HepG2 (cell line): ENCODE measurements at regions not wholly inside any gene's neighbourhood (a gene's known extent, or its start where the extent isn't known, plus 50 kb on each side); places are given as distances from the start of the nearest gene placed in this dataset.
A peak's percentile ranks its signal among the peaks of the same experiment; 100 is the strongest.

ENCODE experiments used
- ATAC-seq: fragments of 200-7000 bp; cut with Tn5 transposase; 3 replicates; pipeline ENCODE4 v1.9.1; 2020; ENCODE audit warnings: mild to moderate bottlenecking, moderate library complexity
- BruUV-seq: library from RNA; stranded (reverse); fragments of 400-500 nt; replicated peaks from 2 replicates; lab custom pipeline; 2021; lab: Mats Ljungman, UMichigan
- CTCF ChIA-PET: fragments of 300-600 bp; formaldehyde crosslinking; extraction: SDS; loops from one replicate; lab custom pipeline; 2021; ENCODE audit warnings: low total read pairs, inconsistent platforms, low intra/inter-chr PET ratio; lab: Yijun Ruan, JAX
- POLR2A ChIA-PET: fragments of 350-600 bp; sonication (Branson Sonifier 250); formaldehyde crosslinking; loops from one replicate; lab custom pipeline; 2020; ENCODE audit warnings: antibody characterized with exemption, inconsistent platforms; lab: Yijun Ruan, JAX
- DNase-seq: peaks from one replicate; pipeline ENCODE4 v3.0.0-alpha.2; 2015; ENCODE audit warnings: low spot score
- FAIRE-seq: peaks from 3 replicates; lab custom pipeline; 2011; peaks lifted over from hg19 to GRCh38; lab: Jason Lieb, UNC
- H2AFZ ChIP-seq: one replicate; pipeline ENCODE4 v1.6.1; 2011; ENCODE audit warnings: low read length, inconsistent platforms
- H3K27ac ChIP-seq: fragments of 300-600 bp; 3 replicates; pipeline ENCODE4 v1.8.0; 2011; ENCODE audit warnings: mixed run types, mild to moderate bottlenecking, mixed read lengths, low read length, inconsistent platforms; ENCODE audit not compliant: insufficient read depth; ENCODE audit errors: extremely low read length
- H3K27me3 ChIP-seq, 2 experiments: fragments of 200-600 bp in 1 of 2; 2 replicates in 1 of 2; 3 replicates in 1 of 2; pipeline versions ENCODE4 v1.6.0 to v1.8.0; 2011; ENCODE audit warnings: low read length in 2 of 2, mild to moderate bottlenecking in 2 of 2, moderate library complexity in 2 of 2, inconsistent platforms in 1 of 2; ENCODE audit not compliant: insufficient read depth in 2 of 2, control insufficient read depth in 1 of 2
- H3K36me3 ChIP-seq, 2 experiments: fragments of 200-600 bp in 1 of 2; replicated peaks in 1 of 2; 2 replicates in 1 of 2; 3 replicates in 1 of 2; pipeline versions ENCODE4 v1.5.1 to v1.8.0; 2011; ENCODE audit warnings: low read length in 2 of 2, inconsistent platforms in 1 of 2; ENCODE audit not compliant: insufficient read depth in 2 of 2, control insufficient read depth in 1 of 2
- H3K4me1 ChIP-seq: 2 replicates; pipeline ENCODE4 v1.5.1; 2012; ENCODE audit warnings: low read length, inconsistent platforms; ENCODE audit not compliant: insufficient read depth
- H3K4me2 ChIP-seq: 2 replicates; pipeline ENCODE4 v1.6.0; 2011; ENCODE audit warnings: low read depth, low read length, inconsistent platforms
- H3K4me3 ChIP-seq, 3 experiments: fragments of 200-600 bp in 1 of 3; sonication (generic), shearing (Covaris generic) in 1 of 3; replicated peaks in 1 of 3; 2 replicates each; pipeline ENCODE4 v1.5.1; 2011 to 2016; ENCODE audit warnings: low read length in 3 of 3, inconsistent platforms in 2 of 3, low read depth in 2 of 3, mild to moderate bottlenecking in 2 of 3, control low read depth in 1 of 3, mixed read lengths in 1 of 3; ENCODE audit not compliant: insufficient read depth in 1 of 3
- H3K79me2 ChIP-seq: one replicate; pipeline ENCODE4 v1.6.1; 2011; ENCODE audit warnings: low read length, inconsistent platforms; ENCODE audit not compliant: insufficient read depth
- H3K9ac ChIP-seq: 2 replicates; pipeline ENCODE4 v1.6.0; 2011; ENCODE audit warnings: mild to moderate bottlenecking, low read depth, low read length, inconsistent platforms; ENCODE audit not compliant: insufficient read depth
- H3K9me3 ChIP-seq: 2 replicates; pipeline ENCODE4 v1.5.1; 2012; ENCODE audit warnings: mild to moderate bottlenecking, low read length
- H4K20me1 ChIP-seq: 2 replicates; pipeline ENCODE4 v1.6.0; 2011; ENCODE audit warnings: inconsistent platforms, mild to moderate bottlenecking, low read length, moderate library complexity; ENCODE audit not compliant: insufficient read depth
- KDM2A ChIP-seq: sonication (generic); formaldehyde crosslinking; IDR thresholded peaks from 2 replicates; pipeline ENCODE4 v1.4.0; 2020; ENCODE audit warnings: low read depth, missing genetic modification reagents, borderline replicate concordance
- ZBTB7A ChIP-seq: sonication (generic); formaldehyde crosslinking; IDR thresholded peaks from 2 replicates; pipeline ENCODE4 v1.8.0; 2022; ENCODE audit warnings: mild to moderate bottlenecking, missing genetic modification reagents
- ZNF331 ChIP-seq: sonication (generic); formaldehyde crosslinking; IDR thresholded peaks from 2 replicates; pipeline ENCODE4 v1.4.0; 2020; ENCODE audit warnings: missing genetic modification reagents
- ZNF337 ChIP-seq: sonication (generic); formaldehyde crosslinking; IDR thresholded peaks from 2 replicates; pipeline ENCODE4 v1.5.1; 2020; ENCODE audit warnings: missing genetic modification reagents, low read depth, mild to moderate bottlenecking, borderline replicate concordance
- ZNF383 ChIP-seq: sonication (generic); formaldehyde crosslinking; IDR thresholded peaks from 2 replicates; pipeline ENCODE4 v1.4.0; 2020; ENCODE audit warnings: missing genetic modification reagents, mild to moderate bottlenecking, borderline replicate concordance
- WGBS: methylation state at CpG from one replicate; pipeline ENCODE4 v1.1.6; 2017; ENCODE audit warnings: low lambda C conversion rate; 5-methylcytosine and 5-hydroxymethylcytosine counted together
- in situ Hi-C: cut with HindIII; loops from 2 replicates; pipeline ENCODE4 v1.10.0; 2017; ENCODE audit warnings: low pct_unique_long_range_greater_than_20kb; ENCODE audit not compliant: extremely low pct_ligation_motif_present
- intact Hi-C: fragments of 100-400 bp; cut with micrococcal nuclease; formaldehyde crosslinking; loops from one replicate; pipeline ENCODE4 v1.10.0; 2022; ENCODE audit not compliant: unreplicated experiment
- TF ChIP-seq, protein P1 (sequence below): IDR thresholded peaks from 2 replicates; pipeline ENCODE4 v1.6.1; 2016; ENCODE audit warnings: missing compliant biosample characterization, missing genetic modification reagents, borderline replicate concordance
- TF ChIP-seq, protein P2 (sequence below): sonication (generic); formaldehyde crosslinking; IDR thresholded peaks from 2 replicates; pipeline ENCODE4 v1.4.0; 2020; ENCODE audit warnings: missing genetic modification reagents

GRCh38 chr5:2615917-2616316 lies 135.6 kb downstream of the IRX2 start:
- 25% methylated on average over 4 of the region's 4 CpGs for WGBS
- Histone ChIP-seq H4K20me1 (no peaks in the 10 kb centered on the region), H3K4me2 (no peak overlapping the region), H3K36me3 (no peaks in the 10 kb centered on the region), H3K4me3 (no peak overlapping the region), H2AFZ (no peak overlapping the region), H3K9me3 (no peaks in the 10 kb centered on the region), H3K27ac (no peak overlapping the region), H3K79me2 (no peaks in the 10 kb centered on the region), H3K27me3 (peaks cover 1 to 18% of the 10 kb centered on the region in 2 experiments; a peak in 2 of 5 replicates), H3K4me1 (no peaks in the 10 kb centered on the region), H3K9ac (no peak overlapping the region)
- in situ Hi-C loops (no loop called here), intact Hi-C loops (no loop called here)
- no peak for FAIRE-seq
- ATAC-seq: no peak
- CTCF ChIA-PET: no interaction called here
- POLR2A ChIA-PET: no interaction called here
- no TSS peak for BruUV-seq
- TF ChIP-seq ZNF331 (CRISPR knock-in tag): peak; percentile 40; the same call in 1 of the 2 replicates
- TF ChIP-seq, protein P1, sequence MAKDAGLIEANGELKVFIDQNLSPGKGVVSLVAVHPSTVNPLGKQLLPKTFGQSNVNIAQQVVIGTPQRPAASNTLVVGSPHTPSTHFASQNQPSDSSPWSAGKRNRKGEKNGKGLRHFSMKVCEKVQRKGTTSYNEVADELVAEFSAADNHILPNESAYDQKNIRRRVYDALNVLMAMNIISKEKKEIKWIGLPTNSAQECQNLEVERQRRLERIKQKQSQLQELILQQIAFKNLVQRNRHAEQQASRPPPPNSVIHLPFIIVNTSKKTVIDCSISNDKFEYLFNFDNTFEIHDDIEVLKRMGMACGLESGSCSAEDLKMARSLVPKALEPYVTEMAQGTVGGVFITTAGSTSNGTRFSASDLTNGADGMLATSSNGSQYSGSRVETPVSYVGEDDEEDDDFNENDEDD (CRISPR knock-in tag): no peak
- no peak for DNase-seq

- FAIRE-seq (no peak), DNase-seq (no peak), ATAC-seq (no peak)
- H3K27ac ChIP-seq: no peak overlapping the region
- H2AFZ ChIP-seq: no peak overlapping the region
- ChIA-PET POLR2A (no interaction called here), CTCF (no interaction called here)
- no peaks in the 10 kb centered on the region; the same call in 1 of the 2 replicates for H3K9me3 ChIP-seq
- H3K9ac ChIP-seq: no peak overlapping the region
- in situ Hi-C loops: no loop called here
- H3K4me3 ChIP-seq: no peak overlapping the region
- no peaks in the 10 kb centered on the region for H4K20me1 ChIP-seq
- no peaks in the 10 kb centered on the region for H3K4me1 ChIP-seq
- intact Hi-C loops: no loop called here
- WGBS: 18% methylated on average over 11 of the region's 11 CpGs
- no TSS peak for BruUV-seq
- H3K27me3 ChIP-seq: peaks cover 1 to 18% of the 10 kb centered on the region in 2 experiments; a peak in 2 of 5 replicates
- H3K79me2 ChIP-seq: no peaks in the 10 kb centered on the region
- H3K4me2 ChIP-seq: no peak overlapping the region
- no peak for TF ChIP-seq ZNF337 (CRISPR knock-in tag)
- no peak for TF ChIP-seq KDM2A (CRISPR knock-in tag)
- no peak for TF ChIP-seq ZBTB7A
- TF ChIP-seq, protein P2, sequence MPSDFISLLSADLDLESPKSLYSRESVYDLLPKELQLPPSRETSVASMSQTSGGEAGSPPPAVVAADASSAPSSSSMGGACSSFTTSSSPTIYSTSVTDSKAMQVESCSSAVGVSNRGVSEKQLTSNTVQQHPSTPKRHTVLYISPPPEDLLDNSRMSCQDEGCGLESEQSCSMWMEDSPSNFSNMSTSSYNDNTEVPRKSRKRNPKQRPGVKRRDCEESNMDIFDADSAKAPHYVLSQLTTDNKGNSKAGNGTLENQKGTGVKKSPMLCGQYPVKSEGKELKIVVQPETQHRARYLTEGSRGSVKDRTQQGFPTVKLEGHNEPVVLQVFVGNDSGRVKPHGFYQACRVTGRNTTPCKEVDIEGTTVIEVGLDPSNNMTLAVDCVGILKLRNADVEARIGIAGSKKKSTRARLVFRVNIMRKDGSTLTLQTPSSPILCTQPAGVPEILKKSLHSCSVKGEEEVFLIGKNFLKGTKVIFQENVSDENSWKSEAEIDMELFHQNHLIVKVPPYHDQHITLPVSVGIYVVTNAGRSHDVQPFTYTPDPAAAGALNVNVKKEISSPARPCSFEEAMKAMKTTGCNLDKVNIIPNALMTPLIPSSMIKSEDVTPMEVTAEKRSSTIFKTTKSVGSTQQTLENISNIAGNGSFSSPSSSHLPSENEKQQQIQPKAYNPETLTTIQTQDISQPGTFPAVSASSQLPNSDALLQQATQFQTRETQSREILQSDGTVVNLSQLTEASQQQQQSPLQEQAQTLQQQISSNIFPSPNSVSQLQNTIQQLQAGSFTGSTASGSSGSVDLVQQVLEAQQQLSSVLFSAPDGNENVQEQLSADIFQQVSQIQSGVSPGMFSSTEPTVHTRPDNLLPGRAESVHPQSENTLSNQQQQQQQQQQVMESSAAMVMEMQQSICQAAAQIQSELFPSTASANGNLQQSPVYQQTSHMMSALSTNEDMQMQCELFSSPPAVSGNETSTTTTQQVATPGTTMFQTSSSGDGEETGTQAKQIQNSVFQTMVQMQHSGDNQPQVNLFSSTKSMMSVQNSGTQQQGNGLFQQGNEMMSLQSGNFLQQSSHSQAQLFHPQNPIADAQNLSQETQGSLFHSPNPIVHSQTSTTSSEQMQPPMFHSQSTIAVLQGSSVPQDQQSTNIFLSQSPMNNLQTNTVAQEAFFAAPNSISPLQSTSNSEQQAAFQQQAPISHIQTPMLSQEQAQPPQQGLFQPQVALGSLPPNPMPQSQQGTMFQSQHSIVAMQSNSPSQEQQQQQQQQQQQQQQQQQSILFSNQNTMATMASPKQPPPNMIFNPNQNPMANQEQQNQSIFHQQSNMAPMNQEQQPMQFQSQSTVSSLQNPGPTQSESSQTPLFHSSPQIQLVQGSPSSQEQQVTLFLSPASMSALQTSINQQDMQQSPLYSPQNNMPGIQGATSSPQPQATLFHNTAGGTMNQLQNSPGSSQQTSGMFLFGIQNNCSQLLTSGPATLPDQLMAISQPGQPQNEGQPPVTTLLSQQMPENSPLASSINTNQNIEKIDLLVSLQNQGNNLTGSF: no peak
- TF ChIP-seq ZNF383 (CRISPR knock-in tag): no peak
- H3K36me3 ChIP-seq: no peaks in the 10 kb centered on the region
These were observed 136.9 kb downstream of the IRX2 start for GRCh38 chr5:2614571-2614970.
